ENCODE measurements at regions not wholly inside any gene's neighbourhood (a gene's known extent, or its start where the extent isn't known, plus 50 kb on each side); places are given as distances from the start of the nearest gene placed in this dataset.
A peak's percentile ranks its signal among the peaks of the same experiment; 100 is the strongest.

DNA sequence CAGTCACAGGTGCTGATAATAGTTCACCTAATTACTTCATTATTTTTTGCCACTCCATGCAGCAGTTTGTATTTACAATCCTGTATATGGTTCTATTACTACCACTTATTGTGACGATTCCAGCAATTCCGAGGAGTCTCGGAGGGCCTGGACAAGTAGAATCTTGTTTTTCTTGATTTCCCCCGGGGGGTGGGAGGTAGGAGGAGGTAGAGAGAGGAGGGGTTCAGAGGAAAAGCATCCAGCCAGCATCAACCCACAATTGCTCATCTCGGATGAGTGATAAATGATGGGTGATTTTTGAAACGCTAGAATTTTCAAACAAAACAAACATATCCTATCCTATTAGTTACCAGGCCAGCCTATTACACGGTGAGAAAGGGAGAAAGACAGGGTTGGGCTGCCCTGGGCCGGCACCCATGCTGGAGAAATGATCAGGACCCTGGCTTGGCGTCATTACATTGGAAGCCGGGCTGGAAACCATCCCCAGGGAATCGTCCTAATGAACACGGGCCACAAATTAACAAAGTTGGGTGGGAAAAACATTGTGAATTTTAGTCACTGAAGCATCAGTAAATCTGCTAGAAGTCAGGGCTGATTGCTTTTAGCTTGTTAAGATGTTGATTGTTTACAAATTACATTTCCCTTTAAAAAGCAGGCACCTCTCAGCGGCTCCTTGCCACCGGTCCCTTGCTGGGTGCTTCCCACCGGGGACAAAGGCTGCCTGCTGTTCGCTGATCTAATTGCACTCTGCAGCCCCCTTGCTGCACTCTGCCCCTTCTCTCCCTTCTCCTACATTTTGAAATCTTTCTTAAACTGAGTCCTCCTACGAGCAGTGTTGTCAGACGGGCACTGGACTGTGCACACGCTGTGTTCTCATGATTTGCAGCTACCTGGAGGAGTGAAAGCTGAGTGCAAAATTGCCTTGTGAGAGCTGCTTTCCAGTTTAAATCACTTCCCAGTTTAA is 95.5 kb downstream of the FAM204A start:
- DNase-seq (ENCODE audit: low spot score): no peak

- DNase-seq (ENCODE audit: low spot score): no peak
Observed at GRCh38 chr10:118243907-118244306, 98.2 kb downstream of the FAM204A start.

DNA sequence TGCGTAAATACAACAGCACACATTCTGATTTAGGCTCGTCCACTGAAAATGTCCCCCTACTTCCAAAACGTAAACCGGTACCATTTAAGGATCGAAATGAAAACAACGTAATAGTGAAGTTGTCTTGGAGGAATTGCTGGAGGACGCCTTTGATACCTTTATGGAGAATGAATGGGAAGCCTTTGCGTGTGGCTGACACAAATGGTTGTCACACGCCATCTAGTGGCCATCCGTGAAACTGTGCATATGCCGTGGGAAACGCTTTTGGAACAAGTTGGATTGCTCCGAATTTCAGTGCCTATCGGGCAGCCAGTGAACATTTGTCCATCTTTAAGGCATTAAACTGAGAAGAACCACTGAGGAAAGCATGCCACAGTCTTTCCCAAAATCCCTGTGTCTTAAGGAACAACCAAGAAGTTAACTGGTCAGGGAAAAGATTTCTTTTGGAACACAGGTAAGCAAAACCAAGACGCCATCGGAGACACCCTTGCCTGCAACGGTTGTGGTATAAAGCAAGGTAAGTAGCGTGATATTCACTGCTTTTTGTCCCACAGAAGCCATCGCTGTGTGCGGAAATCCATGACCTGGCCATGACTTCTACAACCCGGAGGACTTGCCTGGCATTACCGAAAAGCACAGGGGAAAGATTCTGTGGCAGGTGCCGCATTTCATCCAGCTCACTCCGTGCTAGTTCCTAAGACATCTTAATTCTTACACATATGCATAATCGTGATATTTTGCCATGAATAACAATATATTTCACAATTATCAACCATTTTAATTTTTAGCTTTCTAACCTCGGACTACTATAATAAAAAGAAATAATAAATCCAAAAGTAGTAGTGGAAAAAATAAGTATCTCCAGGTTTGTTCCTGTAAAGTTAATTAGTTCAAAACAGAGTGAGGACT is 100.6 kb downstream of the FAM204A start:
- peak; percentile 66 for DNase-seq (ENCODE audit: low spot score)

DNA sequence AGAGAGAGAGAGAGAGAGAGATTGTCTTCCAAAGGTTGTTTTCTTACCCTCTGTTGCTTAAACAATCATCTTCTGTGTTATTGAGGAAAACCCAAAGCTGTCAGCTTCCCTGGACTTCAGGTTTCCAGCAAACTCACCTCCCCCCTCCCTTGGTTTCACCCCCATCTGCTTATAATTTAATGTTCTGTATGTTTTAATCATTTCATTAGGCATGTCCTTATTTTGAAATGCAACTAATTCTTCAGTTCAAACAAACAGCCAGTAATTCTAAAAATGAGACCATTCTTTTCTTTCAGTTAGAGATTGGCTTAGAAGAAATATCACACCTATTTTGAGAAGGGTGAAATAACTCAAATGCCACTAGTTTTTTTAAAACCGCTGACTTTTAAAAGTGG is 102.9 kb downstream of the FAM204A start:
- no peak for DNase-seq (ENCODE audit: low spot score)

DNA sequence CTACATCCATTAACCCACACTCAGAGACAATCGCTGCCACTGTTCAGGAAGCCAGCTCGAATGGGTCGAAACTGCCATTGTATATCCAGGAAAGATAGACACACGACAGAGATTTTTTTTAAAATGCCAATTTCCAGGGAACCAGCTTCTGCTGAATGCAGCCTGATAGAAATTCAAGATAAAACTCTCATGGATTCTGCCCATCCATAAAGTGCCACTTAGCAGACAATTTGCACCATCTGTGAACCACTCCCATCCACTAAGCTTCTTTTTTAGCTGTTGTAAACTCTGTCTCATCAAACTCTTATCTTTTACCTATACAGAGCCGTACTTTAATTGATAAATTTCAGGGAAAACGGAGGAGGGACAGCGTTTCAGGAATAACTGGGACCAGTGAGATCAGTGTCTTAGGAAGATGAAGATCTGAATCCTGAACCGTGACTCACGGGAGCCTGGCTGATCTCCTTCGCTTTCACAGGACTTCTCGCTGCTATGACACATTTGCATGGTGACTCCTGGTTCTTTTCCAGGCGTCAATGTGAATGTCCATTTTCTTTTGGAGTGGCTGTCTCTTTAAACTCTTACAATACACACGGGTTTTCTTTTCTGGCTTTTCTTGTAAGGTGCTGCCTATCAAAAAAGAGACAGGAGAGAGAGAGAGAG is 103.4 kb downstream of the FAM204A start:
- DNase-seq (ENCODE audit: low spot score): no peak

- DNase-seq (ENCODE audit: low spot score): no peak
Observed at GRCh38 chr10:118237930-118238329, 104.2 kb downstream of the FAM204A start.

- no peak for DNase-seq (ENCODE audit: low spot score)
Observed at GRCh38 chr10:118234683-118235082, 107.4 kb downstream of the FAM204A start.

GRCh38 chr10:118220346-118220850 is 121.7 kb downstream of the FAM204A start:
- no peak for DNase-seq (ENCODE audit: low spot score)

- no peak for DNase-seq (ENCODE audit: low spot score)
Observed at GRCh38 chr10:118218562-118218961, 123.6 kb downstream of the FAM204A start.

DNA sequence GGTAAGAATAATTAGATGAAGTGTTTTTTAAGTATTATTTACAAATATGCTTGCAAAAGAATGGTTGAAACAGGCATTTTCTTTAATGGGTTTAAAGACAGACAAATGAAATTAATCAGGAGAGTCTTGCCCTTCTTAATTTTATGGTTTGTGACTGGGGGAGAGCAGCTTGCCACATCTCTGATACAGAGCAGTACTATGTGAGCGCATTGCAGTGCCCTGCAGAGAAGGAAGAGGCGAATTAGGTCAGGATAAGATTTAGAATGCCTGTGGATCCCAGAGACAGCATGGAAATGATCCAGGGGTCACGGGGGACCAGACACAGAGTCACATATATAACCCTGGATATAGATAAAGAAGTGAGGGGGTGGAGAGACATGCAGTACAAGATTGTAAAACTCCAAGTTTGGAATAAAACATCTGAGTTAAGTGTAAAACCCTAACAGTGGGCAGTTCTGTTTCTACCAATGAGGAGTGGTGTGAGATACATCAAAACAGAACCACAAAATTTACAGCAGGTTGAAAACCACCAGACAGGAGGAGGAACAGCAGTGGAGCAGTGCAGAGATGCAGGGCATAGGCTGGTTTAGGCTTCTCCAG is 125.5 kb downstream of the FAM204A start:
- no peak for DNase-seq (ENCODE audit: low spot score)

GRCh38 chr10:118216020-118216419 is 126.1 kb downstream of the FAM204A start:
- no peak for DNase-seq (ENCODE audit: low spot score)

- DNase-seq (ENCODE audit: low spot score): no peak
Observed at GRCh38 chr10:118214776-118215175, 127.3 kb downstream of the FAM204A start.

DNA sequence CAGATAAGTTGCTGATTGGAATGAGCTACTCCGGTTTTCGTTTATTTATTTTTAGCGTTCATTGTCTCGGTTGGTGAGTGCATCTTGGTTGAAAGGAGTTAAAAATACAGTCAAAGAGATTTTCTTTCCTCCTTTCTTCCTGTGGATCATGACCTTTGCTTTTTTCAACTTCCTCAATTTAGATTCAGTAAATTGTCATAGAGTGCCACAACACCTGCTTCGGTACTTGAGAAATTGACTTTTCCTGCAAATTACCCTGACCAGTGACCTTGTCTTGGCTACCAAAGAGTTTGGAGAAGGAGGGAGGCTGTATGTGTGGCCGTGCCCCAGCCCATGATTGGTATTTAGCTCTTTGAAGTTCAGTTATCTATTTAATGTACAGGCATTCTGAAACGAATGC is 128.7 kb downstream of the FAM204A start:
- DNase-seq (ENCODE audit: low spot score): no peak

GRCh38 chr10:118210276-118210675 is 131.8 kb downstream of the FAM204A start:
- no peak for DNase-seq (ENCODE audit: low spot score)

- DNase-seq (ENCODE audit: low spot score): no peak
Observed at GRCh38 chr10:118209215-118209614, 132.9 kb downstream of the FAM204A start.

DNA sequence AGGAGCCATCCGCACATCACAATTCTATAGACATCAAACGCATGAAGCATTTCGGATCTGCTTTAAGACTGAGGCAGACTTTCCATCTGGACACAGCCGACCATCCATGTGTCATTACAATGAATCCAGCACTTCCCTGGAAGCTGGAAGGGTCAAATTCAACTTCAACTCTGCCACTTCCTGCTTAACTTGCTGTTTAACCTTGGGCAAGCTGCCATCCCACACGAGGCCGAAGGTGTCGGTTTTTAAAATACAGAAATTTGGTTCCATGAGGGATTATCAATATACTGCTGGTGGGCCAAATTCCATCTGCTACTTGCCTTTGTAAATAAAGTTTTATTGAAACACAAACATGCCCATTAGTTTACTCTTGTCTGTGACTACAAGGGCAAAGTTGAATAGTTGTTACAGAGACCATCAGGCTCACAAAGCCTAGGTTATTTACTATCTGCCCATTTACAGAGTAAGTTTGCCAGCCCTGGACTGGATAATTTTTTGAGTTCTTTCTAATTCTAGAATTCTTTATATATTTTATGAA is 134.6 kb downstream of the FAM204A start:
- DNase-seq (ENCODE audit: low spot score): no peak

DNA sequence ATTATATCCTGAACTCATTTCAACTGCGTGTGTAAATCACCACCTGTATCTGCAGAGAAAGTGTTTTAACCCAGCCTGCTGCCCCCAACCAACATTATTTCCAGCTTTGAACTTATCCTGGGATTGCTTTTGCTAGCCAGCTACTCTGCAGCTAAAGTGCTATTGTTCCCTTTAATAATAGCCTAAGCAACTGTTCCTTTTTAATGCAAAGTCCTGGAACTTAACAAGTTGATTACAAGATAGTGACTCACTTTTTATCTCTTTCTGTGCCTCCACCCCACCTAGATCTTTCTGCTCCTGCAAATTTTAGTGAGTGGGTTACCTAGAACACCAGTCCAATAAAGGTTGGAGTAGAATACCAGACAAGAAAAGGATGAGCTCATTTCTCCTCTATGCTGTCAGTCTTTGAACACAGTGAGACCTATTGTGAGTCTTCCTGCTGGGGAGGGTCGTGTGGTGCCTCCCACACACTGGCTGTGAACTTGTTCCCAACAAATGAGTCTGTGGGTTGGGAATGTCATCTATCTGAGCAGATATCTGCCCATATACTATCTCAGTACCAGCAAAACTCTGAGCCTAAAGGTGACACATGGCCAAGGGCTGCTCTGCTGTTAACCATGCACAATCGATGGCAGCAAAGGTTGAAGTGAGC is 137.7 kb downstream of the FAM204A start:
- no peak for DNase-seq (ENCODE audit: low spot score)

DNA sequence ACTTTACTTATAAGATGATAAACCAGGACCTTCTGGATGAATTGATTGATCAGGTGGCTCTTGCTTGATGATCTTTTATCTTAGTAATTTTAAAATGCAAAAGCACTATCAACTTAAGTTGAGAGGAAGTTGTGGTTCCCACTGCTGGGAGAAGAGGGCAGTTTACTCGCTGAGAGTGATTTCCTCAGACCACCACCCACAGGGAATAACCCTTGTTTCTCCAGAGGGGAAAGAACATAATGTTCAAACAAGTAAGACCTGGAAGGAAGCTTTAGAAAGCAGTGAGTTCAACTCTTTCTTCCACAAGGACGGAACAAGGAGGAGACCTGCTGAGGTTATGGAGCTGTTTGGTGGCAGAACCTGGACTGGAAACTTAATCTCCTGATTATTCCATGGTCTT is 138.7 kb downstream of the FAM204A start:
- no peak for DNase-seq (ENCODE audit: low spot score)

DNA sequence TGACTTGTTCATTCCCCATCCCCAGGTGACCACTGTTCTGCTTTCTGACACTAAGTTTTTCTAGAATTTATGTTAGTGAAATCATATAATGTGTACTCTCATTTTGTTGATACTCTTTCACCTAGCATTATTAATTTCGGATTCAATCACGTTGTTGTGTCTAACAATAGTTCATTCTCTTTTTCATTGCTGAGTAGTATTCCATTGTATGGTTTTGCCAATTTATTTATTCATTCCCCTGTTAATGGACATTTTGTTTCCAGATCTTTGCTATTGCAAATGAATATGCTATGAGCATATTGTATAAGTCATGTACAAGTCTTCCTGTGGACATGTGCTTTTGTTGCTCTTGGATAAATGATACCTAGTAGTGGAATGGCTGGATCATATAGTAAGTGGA is 146.4 kb downstream of the FAM204A start:
- no peak for DNase-seq (ENCODE audit: low spot score)

- DNase-seq (ENCODE audit: low spot score): no peak
Observed at GRCh38 chr10:118193642-118194041, 146.9 kb upstream of the RAB11FIP2 start.

DNA sequence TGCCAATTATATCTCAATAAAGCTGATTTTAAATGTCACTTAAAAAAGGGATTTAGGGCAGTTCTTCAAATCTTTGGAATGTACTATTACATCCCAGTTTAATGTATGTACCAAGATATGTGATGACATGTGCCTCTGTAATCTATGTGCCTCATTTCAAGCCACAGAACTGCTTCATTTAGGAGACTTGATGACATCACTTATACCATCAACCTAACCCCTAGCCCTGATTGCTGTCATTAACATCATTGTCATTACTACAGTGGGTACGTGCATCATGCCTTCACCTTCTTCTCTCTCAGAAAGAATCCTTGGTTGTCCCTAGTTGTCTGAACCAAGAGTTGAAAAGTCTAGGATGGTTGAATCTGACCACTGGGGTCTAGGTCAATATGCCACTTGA is 134.3 kb upstream of the RAB11FIP2 start:
- no peak for DNase-seq (ENCODE audit: low spot score)
